ENCODE measurements at regions not wholly inside any gene's neighbourhood (a gene's known extent, or its start where the extent isn't known, plus 50 kb on each side); places are given as distances from the start of the nearest gene placed in this dataset.

GRCh38 chr3:28674212-28674611 lies 325.6 kb upstream of the AZI2 start:
- Histone ChIP-seq H3K27ac (no peak overlapping the region), H3K4me1 (ENCODE audit: control insufficient read depth in 1 of 2, low read depth in 2 of 2) (no peaks in the 10 kb centered on the region), H3K36me3 (no peaks in the 10 kb centered on the region), H3K4me3 (no peak overlapping the region), H3K27me3 (replicated peaks; ENCODE audit: insufficient read depth) (no peaks in the 10 kb centered on the region), H3K9me3 (no peaks in the 10 kb centered on the region)
- no peak for ATAC-seq (ENCODE audit: insufficient number of reproducible peaks, low FRiP score, low read depth)
- no peak for DNase-seq (ENCODE audit: low spot score)
- TF ChIP-seq, protein P1, sequence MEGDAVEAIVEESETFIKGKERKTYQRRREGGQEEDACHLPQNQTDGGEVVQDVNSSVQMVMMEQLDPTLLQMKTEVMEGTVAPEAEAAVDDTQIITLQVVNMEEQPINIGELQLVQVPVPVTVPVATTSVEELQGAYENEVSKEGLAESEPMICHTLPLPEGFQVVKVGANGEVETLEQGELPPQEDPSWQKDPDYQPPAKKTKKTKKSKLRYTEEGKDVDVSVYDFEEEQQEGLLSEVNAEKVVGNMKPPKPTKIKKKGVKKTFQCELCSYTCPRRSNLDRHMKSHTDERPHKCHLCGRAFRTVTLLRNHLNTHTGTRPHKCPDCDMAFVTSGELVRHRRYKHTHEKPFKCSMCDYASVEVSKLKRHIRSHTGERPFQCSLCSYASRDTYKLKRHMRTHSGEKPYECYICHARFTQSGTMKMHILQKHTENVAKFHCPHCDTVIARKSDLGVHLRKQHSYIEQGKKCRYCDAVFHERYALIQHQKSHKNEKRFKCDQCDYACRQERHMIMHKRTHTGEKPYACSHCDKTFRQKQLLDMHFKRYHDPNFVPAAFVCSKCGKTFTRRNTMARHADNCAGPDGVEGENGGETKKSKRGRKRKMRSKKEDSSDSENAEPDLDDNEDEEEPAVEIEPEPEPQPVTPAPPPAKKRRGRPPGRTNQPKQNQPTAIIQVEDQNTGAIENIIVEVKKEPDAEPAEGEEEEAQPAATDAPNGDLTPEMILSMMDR (IDR thresholded peaks at IDR 0.05): no peak

- ATAC-seq (ENCODE audit: insufficient number of reproducible peaks, low FRiP score, low read depth): no peak
- no peak for DNase-seq (ENCODE audit: low spot score)
- Histone ChIP-seq H3K4me3 (no peak overlapping the region), H3K9me3 (no peaks in the 10 kb centered on the region), H3K27ac (no peak overlapping the region), H3K36me3 (no peaks in the 10 kb centered on the region), H3K4me1 (ENCODE audit: control insufficient read depth in 1 of 2, low read depth in 2 of 2) (no peaks in the 10 kb centered on the region), H3K27me3 (replicated peaks; ENCODE audit: insufficient read depth) (no peaks in the 10 kb centered on the region)
- TF ChIP-seq, protein P1 (IDR thresholded peaks at IDR 0.05): no peak
These were observed 329.0 kb upstream of the AZI2 start for GRCh38 chr3:28677581-28677980.

- TF ChIP-seq, protein P1 (IDR thresholded peaks at IDR 0.05): no peak
- Histone ChIP-seq H3K4me3 (no peak overlapping the region), H3K9me3 (no peaks in the 10 kb centered on the region), H3K4me1 (ENCODE audit: control insufficient read depth in 1 of 2, low read depth in 2 of 2) (no peaks in the 10 kb centered on the region), H3K27ac (no peak overlapping the region), H3K27me3 (replicated peaks; ENCODE audit: insufficient read depth) (no peaks in the 10 kb centered on the region), H3K36me3 (no peaks in the 10 kb centered on the region)
- DNase-seq (ENCODE audit: low spot score) (no peak), ATAC-seq (ENCODE audit: insufficient number of reproducible peaks, low FRiP score, low read depth) (no peak)
These were observed 329.5 kb upstream of the AZI2 start for GRCh38 chr3:28678086-28678485.

DNA sequence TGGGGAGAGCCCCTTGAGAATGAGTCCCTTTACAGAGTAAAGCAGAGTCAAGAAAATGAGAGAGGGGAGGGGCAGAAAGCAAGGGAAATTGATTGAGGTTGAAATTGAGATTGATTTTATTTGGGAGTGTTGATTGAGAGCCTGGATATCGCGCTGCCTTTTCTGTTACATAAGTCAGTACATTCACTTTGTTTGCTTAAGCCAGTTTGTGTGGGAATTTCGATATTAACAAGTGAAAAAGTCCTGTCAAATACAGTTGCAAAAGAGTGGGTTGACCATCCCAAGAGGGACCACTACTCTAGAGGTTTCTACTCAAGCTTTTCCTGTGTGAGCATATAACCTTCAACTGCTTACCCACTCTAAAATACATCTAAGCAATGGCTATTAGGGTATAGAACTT lies 331.4 kb upstream of the AZI2 start:
- ATAC-seq (ENCODE audit: insufficient number of reproducible peaks, low FRiP score, low read depth) (no peak), DNase-seq (ENCODE audit: low spot score) (no peak)
- TF ChIP-seq, protein P1 (IDR thresholded peaks at IDR 0.05): no peak
- no peaks in the 10 kb centered on the region for H3K9me3 ChIP-seq
- H3K27ac ChIP-seq: no peak overlapping the region
- no peaks in the 10 kb centered on the region for H3K36me3 ChIP-seq
- H3K27me3 ChIP-seq (replicated peaks; ENCODE audit: insufficient read depth): no peaks in the 10 kb centered on the region
- no peak overlapping the region for H3K4me3 ChIP-seq
- H3K4me1 ChIP-seq (ENCODE audit: control insufficient read depth in 1 of 2, low read depth in 2 of 2): no peaks in the 10 kb centered on the region

DNA sequence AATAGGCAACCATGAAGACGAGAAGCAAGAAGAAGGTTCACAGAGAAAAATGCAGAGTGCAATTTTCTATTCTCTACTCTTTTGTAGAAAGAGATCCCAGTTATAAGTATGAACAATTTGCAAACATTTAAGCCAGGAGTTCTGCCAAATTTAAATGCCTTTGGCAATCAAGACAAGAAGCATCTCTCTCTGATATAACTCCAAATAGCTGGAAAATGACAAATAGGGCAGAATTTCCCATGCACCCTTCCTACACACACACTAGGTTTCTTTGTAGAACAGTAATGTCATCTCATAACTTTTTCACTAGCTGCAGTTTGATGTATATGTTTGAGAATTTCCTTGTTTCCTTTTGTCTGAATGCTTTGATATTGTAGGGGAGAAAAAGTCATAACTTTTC lies 333.5 kb upstream of the AZI2 start:
- no peak overlapping the region for H3K4me3 ChIP-seq
- no peaks in the 10 kb centered on the region for H3K27me3 ChIP-seq (replicated peaks; ENCODE audit: insufficient read depth)
- H3K36me3 ChIP-seq: no peaks in the 10 kb centered on the region
- ATAC-seq (ENCODE audit: insufficient number of reproducible peaks, low FRiP score, low read depth) (no peak), DNase-seq (ENCODE audit: low spot score) (no peak)
- TF ChIP-seq, protein P1 (IDR thresholded peaks at IDR 0.05): no peak
- H3K4me1 ChIP-seq (ENCODE audit: control insufficient read depth in 1 of 2, low read depth in 2 of 2): no peaks in the 10 kb centered on the region
- H3K27ac ChIP-seq: no peak overlapping the region
- H3K9me3 ChIP-seq: no peaks in the 10 kb centered on the region
